Loucy (cell line): ENCODE measurements at regions not wholly inside any gene's neighbourhood (a gene's known extent, or its start where the extent isn't known, plus 50 kb on each side); places are given as distances from the start of the nearest gene placed in this dataset.

ENCODE experiments used
- H2AFZ ChIP-seq: fragments of 200-600 bp; sonication (generic); 2 replicates; pipeline ENCODE4 v1.6.0; 2016; ENCODE audit warnings: antibody characterized with exemption, mild to moderate bottlenecking, low read length, moderate library complexity
- H3F3A ChIP-seq: fragments of 200-600 bp; 2 replicates; pipeline ENCODE4 v1.6.0; 2016; ENCODE audit warnings: antibody characterized with exemption, low read depth, mild to moderate bottlenecking
- H3K27me3 ChIP-seq: fragments of 200-600 bp; sonication (generic); 2 replicates; pipeline ENCODE4 v1.6.1; 2014; ENCODE audit warnings: low read length, mild to moderate bottlenecking; ENCODE audit not compliant: insufficient read depth, poor library complexity, severe bottlenecking
- H3K36me3 ChIP-seq: fragments of 200-600 bp; sonication (generic); 2 replicates; pipeline ENCODE4 v1.6.1; 2016; ENCODE audit warnings: low read length; ENCODE audit not compliant: insufficient read depth
- H3K4me1 ChIP-seq: fragments of 200-600 bp; sonication (generic); 2 replicates; pipeline ENCODE4 v1.5.1; 2014; ENCODE audit warnings: low read length, mild to moderate bottlenecking; ENCODE audit not compliant: insufficient read depth, poor library complexity, severe bottlenecking
- H3K4me2 ChIP-seq: fragments of 200-600 bp; sonication (generic); 2 replicates; pipeline ENCODE4 v1.6.0; 2014; ENCODE audit warnings: antibody characterized with exemption, low read length, low read depth, mild to moderate bottlenecking; ENCODE audit not compliant: poor library complexity, severe bottlenecking
- H3K4me3 ChIP-seq: fragments of 200-600 bp; sonication (generic); 2 replicates; pipeline ENCODE4 v1.5.1; 2014; ENCODE audit warnings: low read length, mild to moderate bottlenecking, mixed read lengths; ENCODE audit not compliant: poor library complexity, severe bottlenecking
- H3K79me2 ChIP-seq: fragments of 200-600 bp; sonication (generic); 2 replicates; pipeline ENCODE4 v1.6.1; 2014; ENCODE audit warnings: low read length; ENCODE audit not compliant: insufficient read depth
- H3K9ac ChIP-seq: fragments of 200-600 bp; sonication (generic); 2 replicates; pipeline ENCODE4 v1.6.0; 2014; ENCODE audit warnings: mild to moderate bottlenecking, low read depth, low read length, moderate library complexity; ENCODE audit not compliant: poor library complexity, severe bottlenecking
- H3K9me2 ChIP-seq: fragments of 200-600 bp; sonication (generic); replicated peaks from 2 replicates; pipeline ENCODE4 v1.6.1; 2016; ENCODE audit warnings: low read depth, low read length, mixed read lengths
- H3K9me3 ChIP-seq: fragments of 200-600 bp; sonication (generic); 2 replicates; pipeline ENCODE4 v1.6.1; 2014; ENCODE audit warnings: mild to moderate bottlenecking, antibody characterized with exemption, low read length, low read depth; ENCODE audit not compliant: insufficient read depth
- H4K20me1 ChIP-seq: fragments of 200-600 bp; sonication (generic); 2 replicates; pipeline ENCODE4 v1.6.0; 2014; ENCODE audit warnings: antibody characterized with exemption, low read length, mild to moderate bottlenecking; ENCODE audit not compliant: insufficient read depth, poor library complexity, severe bottlenecking
- EZH2phosphoT487 ChIP-seq: fragments of 200-600 bp; IDR thresholded peaks from 2 replicates; pipeline ENCODE4 v1.6.1; 2018; ENCODE audit warnings: antibody characterized with exemption, mild to moderate bottlenecking, moderate library complexity, borderline replicate concordance
- TF ChIP-seq, protein P1 (sequence below): fragments of 200-600 bp; sonication (generic); conservative IDR thresholded peaks from 2 replicates; pipeline ENCODE4 v1.5.1; 2014; ENCODE audit warnings: mild to moderate bottlenecking, antibody characterized with exemption, low read length

DNA sequence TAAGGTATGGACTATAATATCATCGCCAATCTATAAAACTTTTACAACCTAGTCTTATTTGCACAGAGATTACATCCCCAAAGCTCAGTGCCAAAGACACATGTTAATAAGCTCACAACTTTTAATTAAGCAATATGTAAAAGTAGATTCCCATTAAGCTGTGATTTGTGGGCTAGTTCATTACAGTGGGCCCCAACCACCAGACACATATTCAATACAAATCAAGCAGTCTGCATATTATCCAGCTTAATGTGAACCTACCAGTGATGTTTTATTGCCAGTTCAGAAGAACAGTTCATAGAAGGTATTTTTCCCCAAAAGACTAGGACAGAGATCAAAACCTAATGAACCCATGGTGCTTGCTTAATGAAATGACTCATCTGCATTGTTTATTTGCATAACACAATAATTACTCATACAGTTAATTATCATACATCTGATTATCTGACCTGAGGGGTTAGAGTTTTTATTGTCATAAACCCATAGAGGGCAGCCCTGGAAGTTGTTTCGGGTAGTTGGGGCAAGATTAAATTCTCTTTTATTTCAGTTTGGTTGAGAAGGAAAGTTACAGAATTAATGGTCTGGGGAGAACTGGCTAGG, 831.0 kb downstream of the TFAP2A start:
- no peaks in the 10 kb centered on the region for H3K9me2 ChIP-seq
- no peaks in the 10 kb centered on the region for H3K79me2 ChIP-seq
- no peaks in the 10 kb centered on the region for H3K27me3 ChIP-seq
- no peak overlapping the region for H3K4me3 ChIP-seq
- TF ChIP-seq, protein P1, sequence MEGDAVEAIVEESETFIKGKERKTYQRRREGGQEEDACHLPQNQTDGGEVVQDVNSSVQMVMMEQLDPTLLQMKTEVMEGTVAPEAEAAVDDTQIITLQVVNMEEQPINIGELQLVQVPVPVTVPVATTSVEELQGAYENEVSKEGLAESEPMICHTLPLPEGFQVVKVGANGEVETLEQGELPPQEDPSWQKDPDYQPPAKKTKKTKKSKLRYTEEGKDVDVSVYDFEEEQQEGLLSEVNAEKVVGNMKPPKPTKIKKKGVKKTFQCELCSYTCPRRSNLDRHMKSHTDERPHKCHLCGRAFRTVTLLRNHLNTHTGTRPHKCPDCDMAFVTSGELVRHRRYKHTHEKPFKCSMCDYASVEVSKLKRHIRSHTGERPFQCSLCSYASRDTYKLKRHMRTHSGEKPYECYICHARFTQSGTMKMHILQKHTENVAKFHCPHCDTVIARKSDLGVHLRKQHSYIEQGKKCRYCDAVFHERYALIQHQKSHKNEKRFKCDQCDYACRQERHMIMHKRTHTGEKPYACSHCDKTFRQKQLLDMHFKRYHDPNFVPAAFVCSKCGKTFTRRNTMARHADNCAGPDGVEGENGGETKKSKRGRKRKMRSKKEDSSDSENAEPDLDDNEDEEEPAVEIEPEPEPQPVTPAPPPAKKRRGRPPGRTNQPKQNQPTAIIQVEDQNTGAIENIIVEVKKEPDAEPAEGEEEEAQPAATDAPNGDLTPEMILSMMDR, result no peak
- TF ChIP-seq EZH2phosphoT487, result no peak
- no peaks in the 10 kb centered on the region for H3K4me1 ChIP-seq
- no peaks in the 10 kb centered on the region for H4K20me1 ChIP-seq
- no peaks in the 10 kb centered on the region for H3K36me3 ChIP-seq
- H3K9me3 ChIP-seq, result no peaks in the 10 kb centered on the region
- no peak overlapping the region for H3K9ac ChIP-seq
- H3F3A ChIP-seq, result no peaks in the 10 kb centered on the region
- H2AFZ ChIP-seq, result no peak overlapping the region
- H3K4me2 ChIP-seq, result no peak overlapping the region

GRCh38 chr6:9581155-9581554, 833.7 kb downstream of the TFAP2A start:
- Histone ChIP-seq H3F3A (no peaks in the 10 kb centered on the region), H3K9me2 (no peaks in the 10 kb centered on the region), H3K36me3 (no peaks in the 10 kb centered on the region), H3K4me2 (no peak overlapping the region), H3K27me3 (no peaks in the 10 kb centered on the region), H4K20me1 (no peaks in the 10 kb centered on the region), H3K9me3 (no peaks in the 10 kb centered on the region), H3K4me3 (no peak overlapping the region), H2AFZ (no peak overlapping the region), H3K9ac (no peak overlapping the region), H3K79me2 (no peaks in the 10 kb centered on the region), H3K4me1 (no peaks in the 10 kb centered on the region)
- TF ChIP-seq, protein P1, result no peak
- no peak for TF ChIP-seq EZH2phosphoT487

GRCh38 chr6:9576521-9576920, 838.4 kb downstream of the TFAP2A start:
- H3F3A ChIP-seq, result no peaks in the 10 kb centered on the region
- no peaks in the 10 kb centered on the region for H3K9me3 ChIP-seq
- no peak overlapping the region for H3K9ac ChIP-seq
- no peaks in the 10 kb centered on the region for H3K27me3 ChIP-seq
- no peaks in the 10 kb centered on the region for H3K4me1 ChIP-seq
- H3K4me2 ChIP-seq, result no peak overlapping the region
- no peak for TF ChIP-seq EZH2phosphoT487
- TF ChIP-seq, protein P1, result no peak
- H2AFZ ChIP-seq, result no peak overlapping the region
- H4K20me1 ChIP-seq, result no peaks in the 10 kb centered on the region
- H3K36me3 ChIP-seq, result no peaks in the 10 kb centered on the region
- no peak overlapping the region for H3K4me3 ChIP-seq
- H3K9me2 ChIP-seq, result no peaks in the 10 kb centered on the region
- no peaks in the 10 kb centered on the region for H3K79me2 ChIP-seq
